ENCODE measurements at regions not wholly inside any gene's neighbourhood (a gene's known extent, or its start where the extent isn't known, plus 50 kb on each side); places are given as distances from the start of the nearest gene placed in this dataset.
"Not testable (repeated sequence)": the region's sequence is repeated elsewhere in the genome, so short reads cannot be mapped to it uniquely, and the experiment has no call there.

DNA sequence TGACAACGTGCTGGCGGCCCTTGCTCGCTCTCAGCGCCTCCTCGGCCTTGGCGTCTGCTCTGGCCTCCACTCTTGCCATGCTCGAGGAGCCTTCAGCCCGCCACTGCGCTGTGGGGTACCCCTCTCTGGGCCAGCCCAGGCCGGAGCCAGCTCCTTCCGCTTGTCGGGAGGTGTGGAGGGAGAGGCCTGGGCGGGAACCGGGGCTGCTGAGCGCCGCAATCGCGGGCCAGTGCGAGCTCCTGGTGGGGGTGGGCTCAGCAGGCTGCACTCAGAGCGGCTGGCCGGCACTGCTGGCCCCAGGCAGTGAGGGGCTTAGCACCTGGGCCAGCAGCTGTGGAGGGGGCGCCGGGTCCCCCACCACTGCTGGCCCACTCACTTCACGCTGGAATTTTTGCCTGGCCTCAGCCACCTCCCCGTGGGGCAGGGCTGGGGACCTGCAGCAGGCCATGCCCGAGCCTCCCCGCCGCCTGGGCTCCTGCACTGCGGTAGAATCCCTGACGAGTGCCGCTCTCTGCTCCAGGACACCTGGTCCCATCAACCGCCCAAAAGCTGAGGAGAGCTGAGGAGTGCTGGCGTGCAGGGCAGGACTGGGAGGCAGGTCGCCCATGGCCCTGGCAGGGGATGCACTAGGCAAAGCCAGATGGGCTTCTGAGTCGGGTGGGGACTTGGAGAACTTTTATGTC, 372.2 kb upstream of the NRG3 start:
- TF ChIP-seq EP300 (IDR thresholded peaks at IDR 0.05) (no peak), POLR2A (IDR thresholded peaks at IDR 0.05) (no peak)
- Histone ChIP-seq H3K4me1 (no peaks in the 10 kb centered on the region), H3K27me3 (no peaks in the 10 kb centered on the region), H3K9me3 (peaks cover 0 to 16% (median 0%) of the 10 kb centered on the region in 4 donors), H3K36me3 (no peaks in the 10 kb centered on the region), H3K4me3 (no peak overlapping the region), H3K27ac (no peak overlapping the region)
- ATAC-seq (ENCODE audit: low FRiP score in 2 of 2) (peak; percentile 19 to 21), DNase-seq (peak in 1 of 2 donors; percentile 75)
- WGBS, 2 donors = 94 to 95% methylated on average over 15 to 33 of the region's 35 CpGs

DNA sequence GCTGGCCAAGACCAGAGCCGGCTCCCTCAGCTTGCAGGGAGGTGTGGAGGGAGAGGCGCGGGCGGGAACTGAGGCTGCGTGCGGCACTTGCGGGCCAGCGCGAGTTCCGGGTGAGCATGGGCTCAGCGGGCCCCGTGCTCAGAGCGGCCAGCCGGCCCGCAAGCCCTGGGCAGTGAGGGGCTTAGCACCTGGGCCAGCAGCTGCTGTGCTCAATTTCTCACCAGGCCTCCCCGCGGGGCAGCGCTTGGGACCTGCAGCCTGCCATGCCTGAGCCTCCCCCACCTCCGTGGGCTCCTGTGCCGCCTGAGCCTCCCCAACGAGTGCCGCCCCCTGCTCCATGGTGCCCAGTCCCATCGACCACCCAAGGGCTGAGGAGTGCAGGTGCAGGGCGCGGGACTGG, 369.2 kb upstream of the NRG3 start:
- not testable (repeated sequence) for H3K27ac ChIP-seq
- 95 to 97% methylated on average over 20 to 24 of the region's 25 CpGs for WGBS, 2 donors
- DNase-seq = peak in 1 of 2 donors; percentile 74

DNA sequence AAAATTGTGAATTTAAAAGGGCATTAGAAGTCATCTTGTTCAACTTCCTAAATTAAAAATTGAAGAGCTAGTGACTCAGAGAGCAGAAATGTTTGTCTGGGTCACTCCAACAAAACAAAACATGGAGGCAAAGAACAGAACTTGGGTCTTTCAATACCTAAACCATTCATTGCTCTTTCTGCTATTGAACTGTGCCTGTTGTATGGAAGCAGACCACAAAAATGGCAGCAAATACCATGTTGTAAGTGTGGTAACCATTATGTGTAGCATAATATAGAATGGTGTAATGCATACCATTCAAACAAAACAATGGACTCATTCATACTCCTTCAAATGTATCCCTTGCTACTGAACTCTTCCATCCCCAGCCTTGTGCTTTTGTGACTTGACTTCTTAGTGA, 360.2 kb upstream of the NRG3 start:
- H3K4me1 ChIP-seq = no peaks in the 10 kb centered on the region
- H3K27me3 ChIP-seq = no peaks in the 10 kb centered on the region
- DNase-seq (no peak), ATAC-seq (ENCODE audit: low FRiP score in 2 of 2) (no peak)
- H3K27ac ChIP-seq = no peak overlapping the region
- H3K4me3 ChIP-seq = no peak overlapping the region
- no peaks in the 10 kb centered on the region for H3K36me3 ChIP-seq
- TF ChIP-seq, protein P1, sequence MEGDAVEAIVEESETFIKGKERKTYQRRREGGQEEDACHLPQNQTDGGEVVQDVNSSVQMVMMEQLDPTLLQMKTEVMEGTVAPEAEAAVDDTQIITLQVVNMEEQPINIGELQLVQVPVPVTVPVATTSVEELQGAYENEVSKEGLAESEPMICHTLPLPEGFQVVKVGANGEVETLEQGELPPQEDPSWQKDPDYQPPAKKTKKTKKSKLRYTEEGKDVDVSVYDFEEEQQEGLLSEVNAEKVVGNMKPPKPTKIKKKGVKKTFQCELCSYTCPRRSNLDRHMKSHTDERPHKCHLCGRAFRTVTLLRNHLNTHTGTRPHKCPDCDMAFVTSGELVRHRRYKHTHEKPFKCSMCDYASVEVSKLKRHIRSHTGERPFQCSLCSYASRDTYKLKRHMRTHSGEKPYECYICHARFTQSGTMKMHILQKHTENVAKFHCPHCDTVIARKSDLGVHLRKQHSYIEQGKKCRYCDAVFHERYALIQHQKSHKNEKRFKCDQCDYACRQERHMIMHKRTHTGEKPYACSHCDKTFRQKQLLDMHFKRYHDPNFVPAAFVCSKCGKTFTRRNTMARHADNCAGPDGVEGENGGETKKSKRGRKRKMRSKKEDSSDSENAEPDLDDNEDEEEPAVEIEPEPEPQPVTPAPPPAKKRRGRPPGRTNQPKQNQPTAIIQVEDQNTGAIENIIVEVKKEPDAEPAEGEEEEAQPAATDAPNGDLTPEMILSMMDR (IDR thresholded peaks at IDR 0.05) = no peak
- TF ChIP-seq EP300 (IDR thresholded peaks at IDR 0.05) = no peak
- TF ChIP-seq POLR2AphosphoS5 (IDR thresholded peaks at IDR 0.05) = no peak
- no peak for TF ChIP-seq POLR2A (IDR thresholded peaks at IDR 0.05)
- H3K9me3 ChIP-seq = peaks cover 0 to 8% (median 0%) of the 10 kb centered on the region in 4 donors

More for the DNA sequence above, 369.2 kb upstream of the NRG3 start:
- H3K9me3 ChIP-seq = peaks cover 0 to 24% (median 0%) of the 10 kb centered on the region in 4 donors
- not testable (repeated sequence) for H3K4me1 ChIP-seq; H3K4me3 ChIP-seq; ATAC-seq (ENCODE audit: low FRiP score in 2 of 2); H3K27me3 ChIP-seq; H3K36me3 ChIP-seq

DNA sequence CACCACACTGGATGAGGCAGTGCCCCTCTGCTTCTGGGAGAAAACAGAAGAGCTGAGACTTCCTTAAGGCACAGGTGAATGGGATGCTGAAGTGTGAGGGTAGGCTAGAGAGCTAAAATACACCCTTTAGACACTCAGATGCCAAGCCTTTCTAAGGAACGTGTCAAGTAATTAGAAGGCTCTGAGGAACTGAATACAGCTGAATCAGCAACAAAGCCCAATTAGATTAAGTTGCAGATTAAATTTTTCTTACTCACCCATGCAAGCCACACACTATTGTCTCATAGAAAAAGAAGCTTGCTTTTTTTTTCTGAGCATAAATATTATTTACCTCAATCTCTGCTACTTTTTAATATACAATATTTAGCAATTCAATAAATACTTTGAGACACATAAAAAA, 354.3 kb upstream of the NRG3 start:
- Histone ChIP-seq H3K36me3 (no peaks in the 10 kb centered on the region), H3K27ac (no peak overlapping the region), H3K4me3 (no peak overlapping the region), H3K9me3 (no peaks in the 10 kb centered on the region), H3K27me3 (no peaks in the 10 kb centered on the region), H3K4me1 (no peaks in the 10 kb centered on the region)
- ATAC-seq (ENCODE audit: low FRiP score in 2 of 2) (no peak), DNase-seq (no peak)
- 76 to 80% methylated on average over 1 of the region's 1 CpG for WGBS, 2 donors
- no peak for TF ChIP-seq EP300 (IDR thresholded peaks at IDR 0.05)
- TF ChIP-seq POLR2AphosphoS5 (IDR thresholded peaks at IDR 0.05) = no peak
- TF ChIP-seq, protein P1 (IDR thresholded peaks at IDR 0.05) = no peak
- TF ChIP-seq POLR2A (IDR thresholded peaks at IDR 0.05) = no peak

DNA sequence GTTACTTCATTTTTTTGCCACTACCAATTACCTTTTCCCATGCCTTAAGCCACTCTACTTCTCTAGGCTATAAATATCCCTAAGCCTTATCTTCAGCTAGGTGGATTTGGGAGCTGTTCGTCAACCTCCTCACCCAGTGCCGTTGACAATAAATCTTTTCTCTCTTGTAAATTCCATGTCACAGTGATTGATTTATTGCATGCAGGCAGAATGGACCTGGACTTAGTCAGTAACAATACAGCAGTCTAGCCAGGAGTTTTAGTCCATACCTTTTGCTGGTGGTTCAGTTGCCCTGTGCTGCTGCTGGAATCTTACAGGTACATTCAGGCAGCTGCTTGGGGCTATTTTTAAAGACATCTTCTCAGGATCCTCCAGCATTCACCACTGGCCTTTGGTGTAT, 350.5 kb upstream of the NRG3 start:
- no peaks in the 10 kb centered on the region for H3K36me3 ChIP-seq
- H3K9me3 ChIP-seq = no peaks in the 10 kb centered on the region
- no peaks in the 10 kb centered on the region for H3K4me1 ChIP-seq
- DNase-seq (no peak), ATAC-seq (ENCODE audit: low FRiP score in 2 of 2) (no peak)
- WGBS, 2 donors = 52 to 62% methylated on average over 2 of the region's 2 CpGs
- no peak overlapping the region for H3K4me3 ChIP-seq
- no peak overlapping the region for H3K27ac ChIP-seq
- H3K27me3 ChIP-seq = no peaks in the 10 kb centered on the region
- TF ChIP-seq POLR2A (IDR thresholded peaks at IDR 0.05) (no peak), POLR2AphosphoS5 (IDR thresholded peaks at IDR 0.05) (no peak), EP300 (IDR thresholded peaks at IDR 0.05) (no peak)
- TF ChIP-seq, protein P1 (IDR thresholded peaks at IDR 0.05) = no peak

DNA sequence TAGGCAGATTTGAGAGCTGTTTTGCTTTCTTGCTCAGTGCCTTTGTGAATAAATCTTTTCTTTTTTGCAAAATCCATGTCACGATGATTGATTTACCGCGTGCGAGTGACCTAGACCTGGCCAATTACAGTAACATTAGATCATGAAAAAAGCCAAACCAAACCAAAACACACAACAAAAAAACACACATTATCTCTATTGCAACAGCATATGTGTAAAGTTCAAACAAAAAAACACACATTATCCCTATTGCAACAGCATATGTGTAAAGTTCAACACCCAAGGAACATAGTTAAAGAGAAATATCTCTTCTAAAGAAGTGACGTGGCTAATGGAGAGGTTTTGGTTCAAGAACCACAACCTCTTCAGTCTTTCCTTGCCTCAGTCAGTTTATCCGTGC, 342.6 kb upstream of the NRG3 start:
- H3K27ac ChIP-seq = no peak overlapping the region
- no peaks in the 10 kb centered on the region for H3K36me3 ChIP-seq
- ATAC-seq (ENCODE audit: low FRiP score in 2 of 2) (no peak), DNase-seq (no peak)
- no peaks in the 10 kb centered on the region for H3K27me3 ChIP-seq
- H3K9me3 ChIP-seq = no peaks in the 10 kb centered on the region
- WGBS, 2 donors = 88% methylated on average over 6 of the region's 6 CpGs
- H3K4me3 ChIP-seq = no peak overlapping the region
- no peaks in the 10 kb centered on the region for H3K4me1 ChIP-seq
- no peak for TF ChIP-seq POLR2AphosphoS5 (IDR thresholded peaks at IDR 0.05)
- TF ChIP-seq EP300 (IDR thresholded peaks at IDR 0.05) = no peak
- TF ChIP-seq POLR2A (IDR thresholded peaks at IDR 0.05) = no peak
- TF ChIP-seq, protein P1 (IDR thresholded peaks at IDR 0.05) = no peak
